H9 (cell line): ENCODE measurements at regions not wholly inside any gene's neighbourhood (a gene's known extent, or its start where the extent isn't known, plus 50 kb on each side); places are given as distances from the start of the nearest gene placed in this dataset.

Source experiments
- DNase-seq: peaks from one replicate; pipeline ENCODE4 v3.0.0-alpha.2; 2017
- H2AFZ ChIP-seq: one replicate; pipeline ENCODE4 v1.6.1; 2013; ENCODE audit warnings: mild to moderate bottlenecking, low read length, control low read depth, moderate library complexity
- H2AK5ac ChIP-seq: 2 replicates; pipeline ENCODE4 v1.6.1; 2013; ENCODE audit warnings: low read length, control low read depth, mixed read lengths; ENCODE audit not compliant: insufficient read length
- H2BK120ac ChIP-seq: one replicate; pipeline ENCODE4 v1.6.1; 2013; ENCODE audit warnings: low read depth, mild to moderate bottlenecking, low read length, control low read depth, inconsistent platforms; ENCODE audit not compliant: poor library complexity, severe bottlenecking
- H2BK12ac ChIP-seq: 2 replicates; pipeline ENCODE4 v1.6.1; 2013; ENCODE audit warnings: low read length, control low read depth, mixed read lengths, low read depth; ENCODE audit not compliant: insufficient read length
- H2BK15ac ChIP-seq: 2 replicates; pipeline ENCODE4 v1.6.1; 2013; ENCODE audit warnings: low read depth, low read length, control low read depth
- H2BK20ac ChIP-seq: one replicate; pipeline ENCODE4 v1.6.1; 2013; ENCODE audit warnings: low read depth, mild to moderate bottlenecking, low read length, control low read depth, inconsistent platforms; ENCODE audit not compliant: poor library complexity, severe bottlenecking
- H2BK5ac ChIP-seq: 2 replicates; pipeline ENCODE4 v1.6.1; 2013; ENCODE audit warnings: low read length, control low read depth, mixed read lengths; ENCODE audit not compliant: insufficient read length
- H3K14ac ChIP-seq: 2 replicates; pipeline ENCODE4 v1.6.1; 2013; ENCODE audit warnings: low read length, control low read depth; ENCODE audit not compliant: insufficient read depth
- H3K18ac ChIP-seq: 2 replicates; pipeline ENCODE4 v1.6.1; 2013; ENCODE audit warnings: low read depth, mild to moderate bottlenecking, mixed read lengths, low read length, control low read depth; ENCODE audit not compliant: insufficient read length
- H3K23ac ChIP-seq: 2 replicates; pipeline ENCODE4 v1.6.1; 2013; ENCODE audit warnings: low read length, control low read depth, mixed read lengths, low read depth; ENCODE audit not compliant: insufficient read length
- H3K23me2 ChIP-seq: 2 replicates; pipeline ENCODE4 v1.6.1; 2013; ENCODE audit warnings: low read depth, mild to moderate bottlenecking, mixed read lengths, low read length, control low read depth; ENCODE audit not compliant: insufficient read length, poor library complexity, severe bottlenecking
- H3K27ac ChIP-seq: 2 replicates; pipeline ENCODE4 v1.5.1; 2013; ENCODE audit warnings: low read length, control low read depth, mixed read lengths, low read depth; ENCODE audit not compliant: insufficient read length
- H3K27me3 ChIP-seq: 2 replicates; pipeline ENCODE4 v1.6.1; 2013; ENCODE audit warnings: low read length, control low read depth, inconsistent platforms; ENCODE audit not compliant: insufficient read depth
- H3K4ac ChIP-seq: 2 replicates; pipeline ENCODE4 v1.6.1; 2013; ENCODE audit warnings: low read depth, mild to moderate bottlenecking, control low read depth, inconsistent platforms, low read length, moderate library complexity
- H3K4me1 ChIP-seq: 2 replicates; pipeline ENCODE4 v1.6.1; 2013; ENCODE audit warnings: low read length, control low read depth, inconsistent platforms; ENCODE audit not compliant: insufficient read depth
- H3K4me2 ChIP-seq: 2 replicates; pipeline ENCODE4 v1.6.1; 2013; ENCODE audit warnings: low read length, control low read depth, mixed read lengths; ENCODE audit not compliant: insufficient read length, insufficient read depth
- H3K56ac ChIP-seq: 2 replicates; pipeline ENCODE4 v1.6.1; 2013; ENCODE audit warnings: low read depth, mild to moderate bottlenecking, mixed read lengths, low read length, control low read depth; ENCODE audit not compliant: insufficient read length
- H3K79me1 ChIP-seq: 2 replicates; pipeline ENCODE4 v1.6.1; 2013; ENCODE audit warnings: low read depth, mild to moderate bottlenecking, moderate library complexity, low read length, control low read depth, inconsistent platforms; ENCODE audit not compliant: insufficient read depth, poor library complexity, severe bottlenecking
- H3K79me2 ChIP-seq: 2 replicates; pipeline ENCODE4 v1.6.1; 2013; ENCODE audit warnings: low read length, control low read depth, inconsistent platforms; ENCODE audit not compliant: insufficient read depth
- H3K9ac ChIP-seq: 2 replicates; pipeline ENCODE4 v1.6.1; 2013; ENCODE audit warnings: low read length, control low read depth, mixed read lengths; ENCODE audit not compliant: insufficient read length; ENCODE audit errors: extremely low read depth
- H3K9me3 ChIP-seq: one replicate; pipeline ENCODE4 v1.6.1; 2013; ENCODE audit warnings: low read depth, low read length, inconsistent platforms; ENCODE audit not compliant: control insufficient read depth
- H3T11ph ChIP-seq: one replicate; pipeline ENCODE4 v1.6.1; 2013; ENCODE audit warnings: mild to moderate bottlenecking, low read length, control low read depth, inconsistent platforms
- H4K20me1 ChIP-seq: one replicate; pipeline ENCODE4 v1.6.1; 2013; ENCODE audit not compliant: control insufficient read depth, insufficient read length, insufficient read depth
- H4K5ac ChIP-seq: 2 replicates; pipeline ENCODE4 v1.6.1; 2013; ENCODE audit warnings: low read depth, mild to moderate bottlenecking, mixed read lengths, low read length, control low read depth; ENCODE audit not compliant: insufficient read length
- H4K8ac ChIP-seq: replicated peaks from 2 replicates; pipeline ENCODE4 v1.6.1; 2013; ENCODE audit warnings: low read length, control low read depth, mixed read lengths, low read depth; ENCODE audit not compliant: insufficient read length
- H4K91ac ChIP-seq: 2 replicates; pipeline ENCODE4 v1.6.1; 2013; ENCODE audit warnings: low read depth, mild to moderate bottlenecking, moderate library complexity, mixed read lengths, low read length, control low read depth; ENCODE audit not compliant: insufficient read length
- H3K27ac Mint-ChIP-seq, 3 experiments: 2 replicates in 2 of 3; 3 replicates in 1 of 3; pipeline ENCODE4 v1.8.0; 2020 to 2021; ENCODE audit warnings: mixed read lengths in 3 of 3, mild to moderate bottlenecking in 1 of 3, moderate library complexity in 1 of 3
- H3K27me3 Mint-ChIP-seq: 2 replicates; pipeline ENCODE4 v1.8.0; 2021; ENCODE audit warnings: low read depth, mild to moderate bottlenecking, moderate library complexity, mixed read lengths
- H3K36me3 Mint-ChIP-seq, 3 experiments: 2 replicates in 2 of 3; 3 replicates in 1 of 3; pipeline ENCODE4 v1.8.0; 2020 to 2021; ENCODE audit warnings: low read depth in 3 of 3, mixed read lengths in 3 of 3; ENCODE audit not compliant: insufficient read depth in 1 of 3
- H3K4me1 Mint-ChIP-seq, 2 experiments: 2 replicates each; pipeline ENCODE4 v1.8.0; 2020; ENCODE audit warnings: mixed read lengths in 2 of 2
- H3K4me3 Mint-ChIP-seq, 2 experiments: 2 replicates in 1 of 2; 3 replicates in 1 of 2; pipeline ENCODE4 v1.8.0; 2020 to 2021; ENCODE audit warnings: mild to moderate bottlenecking in 2 of 2, mixed read lengths in 2 of 2, moderate library complexity in 1 of 2
- H3K9me3 Mint-ChIP-seq, 2 experiments: 2 replicates in 1 of 2; 3 replicates in 1 of 2; pipeline ENCODE4 v1.8.0; 2020; ENCODE audit warnings: mild to moderate bottlenecking in 2 of 2, mixed read lengths in 2 of 2, moderate library complexity in 1 of 2
- CTCF ChIP-seq: fragments of 200-600 bp; sonication (generic); conservative IDR thresholded peaks from 3 replicates; pipeline ENCODE4 v1.8.0; 2021; ENCODE audit warnings: antibody characterized with exemption, mild to moderate bottlenecking
- WGBS: extraction: QIAGEN DNeasy Blood & Tissue Kit; methylation state at CpG from one replicate; pipeline ENCODE4 v1.1.7; 2013; ENCODE audit warnings: missing lambda C conversion rate, low lambda C conversion rate, mixed read lengths; ENCODE audit not compliant: insufficient read length; ENCODE audit errors: extremely low coverage; 5-methylcytosine and 5-hydroxymethylcytosine counted together

GRCh38 chr18:76233406-76233805, 261.6 kb downstream of the ZNF516 start:
- Histone ChIP-seq H2AK5ac (no peak overlapping the region), H3K4ac (no peak overlapping the region), H3K4me2 (no peak overlapping the region), H4K8ac (no peak overlapping the region), H3K27ac (no peak overlapping the region), H2BK20ac (no peak overlapping the region), H3K9ac (no peak overlapping the region), H3K14ac (no peak overlapping the region), H2AFZ (no peak overlapping the region), H3K79me2 (no peaks in the 10 kb centered on the region), H3K79me1 (no peaks in the 10 kb centered on the region), H3K56ac (no peak overlapping the region), H3K4me1 (no peaks in the 10 kb centered on the region), H3K27me3 (no peaks in the 10 kb centered on the region), H3K9me3 (no peaks in the 10 kb centered on the region), H2BK120ac (no peak overlapping the region), H2BK12ac (no peak overlapping the region), H4K20me1 (no peaks in the 10 kb centered on the region), H3K18ac (no peak overlapping the region), H3T11ph (no peak overlapping the region), H2BK5ac (no peak overlapping the region), H2BK15ac (no peak overlapping the region), H3K23me2 (no peaks in the 10 kb centered on the region), H3K23ac (no peak overlapping the region), H4K5ac (no peak overlapping the region), H4K91ac (no peak overlapping the region)
- Mint-ChIP-seq H3K36me3 (peaks cover 0 to 6% (median 2%) of the 10 kb centered on the region in 3 experiments; a peak in 4 of 7 replicates), H3K4me1 (peaks cover 4 to 7% of the 10 kb centered on the region in 2 experiments), H3K27me3 (no peaks in the 10 kb centered on the region; the same call in none of the 2 replicates), H3K9me3 (peaks cover 9 to 10% of the 10 kb centered on the region in 2 experiments; a peak in 4 of 5 replicates), H3K4me3 (no peak overlapping the region), H3K27ac (no peak overlapping the region)
- WGBS = no CpG with 5 or more reads among the region's 1 CpG
- DNase-seq = no peak
- TF ChIP-seq CTCF = no peak
